ENCODE measurements at regions not wholly inside any gene's neighbourhood (a gene's known extent, or its start where the extent isn't known, plus 50 kb on each side); places are given as distances from the start of the nearest gene placed in this dataset.

DNA sequence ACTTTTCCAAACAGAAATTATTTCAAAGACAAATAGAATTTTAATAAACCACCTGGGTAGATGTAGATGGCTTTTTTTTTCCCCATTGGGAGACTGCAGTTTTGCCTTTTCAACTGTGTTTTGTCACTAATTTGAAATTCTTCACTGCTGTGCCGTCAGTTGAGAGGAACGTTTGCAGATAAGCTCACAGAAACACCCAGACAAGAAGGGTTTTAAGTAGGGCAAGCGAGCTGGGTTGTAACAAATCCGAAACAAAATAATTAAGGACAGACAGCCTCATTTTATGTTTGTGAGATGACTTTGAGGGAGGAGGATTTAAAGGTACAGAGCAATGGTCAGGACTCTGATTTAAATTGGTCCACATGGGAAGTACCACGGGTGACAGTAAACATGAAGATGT is 155.1 kb upstream of the NTRK2 start:
- Histone ChIP-seq H3K27me3 (ENCODE audit: control insufficient read depth, insufficient read depth, low read length) (no peaks in the 10 kb centered on the region), H2BK15ac (ENCODE audit: low read depth, low read length) (no peak overlapping the region), H3K9me1 (ENCODE audit: insufficient read depth, low read length) (no peaks in the 10 kb centered on the region), H3K27ac (ENCODE audit: insufficient read depth, low read length) (no peak overlapping the region), H2BK120ac (ENCODE audit: low read depth, low read length) (no peak overlapping the region), H3K36me3 (ENCODE audit: control insufficient read depth, insufficient read depth, low read length) (no peaks in the 10 kb centered on the region), H4K20me1 (ENCODE audit: insufficient read depth, low read length) (no peaks in the 10 kb centered on the region), H3K9ac (ENCODE audit: low read depth, low read length) (no peak overlapping the region), H4K5ac (ENCODE audit: low read depth, low read length) (no peak overlapping the region), H4K91ac (ENCODE audit: insufficient read depth, low read depth, low read length) (no peak overlapping the region), H2BK5ac (ENCODE audit: low read depth, low read length, poor library complexity, severe bottlenecking) (no peak overlapping the region), H2BK20ac (ENCODE audit: low read depth, low read length) (no peak overlapping the region), H2AK5ac (ENCODE audit: low read depth, low read length) (no peak overlapping the region), H2AFZ (replicated peaks; ENCODE audit: low read length, poor library complexity) (no peak overlapping the region), H3K14ac (replicated peaks; ENCODE audit: low read depth, low read length) (no peak overlapping the region), H3K4me3 (ENCODE audit: insufficient read depth, low read depth, low read length) (no peak overlapping the region), H3K4ac (ENCODE audit: low read depth, low read length) (no peak overlapping the region), H4K8ac (ENCODE audit: low read depth in 2 of 2, low read length in 2 of 2) (no peak overlapping the region), H3K56ac (ENCODE audit: extremely low read depth, insufficient read depth, low read length) (no peak overlapping the region), H3K79me1 (ENCODE audit: low read depth in 1 of 2, low read length in 2 of 2) (no peaks in the 10 kb centered on the region), H2AK9ac (replicated peaks; ENCODE audit: low read depth, low read length, poor library complexity) (no peak overlapping the region), H3K9me3 (ENCODE audit: control insufficient read depth, insufficient read depth, low read length) (peaks cover 4% of the 10 kb centered on the region), H3K4me1 (ENCODE audit: control insufficient read depth, insufficient read depth, low read length) (no peaks in the 10 kb centered on the region), H3K18ac (ENCODE audit: low read depth, low read length) (no peak overlapping the region), H3K23ac (ENCODE audit: low read depth, low read length) (no peak overlapping the region), H3K4me2 (ENCODE audit: low read depth, low read length) (no peak overlapping the region)
- BruUV-seq (replicated peaks): no TSS peak
- no peak for DNase-seq
- POLR2A ChIA-PET (ENCODE audit: unreplicated experiment): no interaction called here
- dilution Hi-C loops (cut with HindIII; ENCODE audit: low sequenced_read_pairs, unreplicated experiment) (no loop called here), in situ Hi-C loops (cut with MboI; ENCODE audit: low sequenced_read_pairs) (no loop called here), intact Hi-C loops (cut with micrococcal nuclease) (no loop called here)
- CTCF ChIA-PET: no interaction called here
- TF ChIP-seq SMC3 (IDR thresholded peaks at IDR 0.05; ENCODE audit: low read depth, low read length) (no peak), MAZ (IDR thresholded peaks at IDR 0.05; ENCODE audit: borderline replicate concordance, low read depth, low read length) (no peak), CEBPB (IDR thresholded peaks at IDR 0.05; ENCODE audit: low read depth, low read length) (no peak), RCOR1 (IDR thresholded peaks at IDR 0.05; ENCODE audit: insufficient replicate concordance, low read length) (no peak), RAD21 (IDR thresholded peaks at IDR 0.05; ENCODE audit: low read length) (no peak), NFE2L2 (IDR thresholded peaks at IDR 0.05; ENCODE audit: low read depth, low read length) (no peak), MXI1 (IDR thresholded peaks at IDR 0.05; ENCODE audit: borderline replicate concordance, low read depth, low read length) (no peak), RFX5 (IDR thresholded peaks at IDR 0.05; ENCODE audit: low read depth, low read length) (no peak), FOS (IDR thresholded peaks at IDR 0.05; ENCODE audit: low read depth, low read length) (no peak), BHLHE40 (IDR thresholded peaks at IDR 0.05; ENCODE audit: low read depth, low read length) (no peak), USF2 (IDR thresholded peaks at IDR 0.05; ENCODE audit: low read depth, low read length) (no peak)
- TF ChIP-seq, protein P1, sequence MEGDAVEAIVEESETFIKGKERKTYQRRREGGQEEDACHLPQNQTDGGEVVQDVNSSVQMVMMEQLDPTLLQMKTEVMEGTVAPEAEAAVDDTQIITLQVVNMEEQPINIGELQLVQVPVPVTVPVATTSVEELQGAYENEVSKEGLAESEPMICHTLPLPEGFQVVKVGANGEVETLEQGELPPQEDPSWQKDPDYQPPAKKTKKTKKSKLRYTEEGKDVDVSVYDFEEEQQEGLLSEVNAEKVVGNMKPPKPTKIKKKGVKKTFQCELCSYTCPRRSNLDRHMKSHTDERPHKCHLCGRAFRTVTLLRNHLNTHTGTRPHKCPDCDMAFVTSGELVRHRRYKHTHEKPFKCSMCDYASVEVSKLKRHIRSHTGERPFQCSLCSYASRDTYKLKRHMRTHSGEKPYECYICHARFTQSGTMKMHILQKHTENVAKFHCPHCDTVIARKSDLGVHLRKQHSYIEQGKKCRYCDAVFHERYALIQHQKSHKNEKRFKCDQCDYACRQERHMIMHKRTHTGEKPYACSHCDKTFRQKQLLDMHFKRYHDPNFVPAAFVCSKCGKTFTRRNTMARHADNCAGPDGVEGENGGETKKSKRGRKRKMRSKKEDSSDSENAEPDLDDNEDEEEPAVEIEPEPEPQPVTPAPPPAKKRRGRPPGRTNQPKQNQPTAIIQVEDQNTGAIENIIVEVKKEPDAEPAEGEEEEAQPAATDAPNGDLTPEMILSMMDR (conservative IDR thresholded peaks at IDR 0.05; ENCODE audit: low read depth, low read length): no peak
- TF ChIP-seq, protein P2, sequence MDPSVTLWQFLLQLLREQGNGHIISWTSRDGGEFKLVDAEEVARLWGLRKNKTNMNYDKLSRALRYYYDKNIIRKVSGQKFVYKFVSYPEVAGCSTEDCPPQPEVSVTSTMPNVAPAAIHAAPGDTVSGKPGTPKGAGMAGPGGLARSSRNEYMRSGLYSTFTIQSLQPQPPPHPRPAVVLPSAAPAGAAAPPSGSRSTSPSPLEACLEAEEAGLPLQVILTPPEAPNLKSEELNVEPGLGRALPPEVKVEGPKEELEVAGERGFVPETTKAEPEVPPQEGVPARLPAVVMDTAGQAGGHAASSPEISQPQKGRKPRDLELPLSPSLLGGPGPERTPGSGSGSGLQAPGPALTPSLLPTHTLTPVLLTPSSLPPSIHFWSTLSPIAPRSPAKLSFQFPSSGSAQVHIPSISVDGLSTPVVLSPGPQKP (IDR thresholded peaks at IDR 0.05; ENCODE audit: borderline replicate concordance, low read depth, low read length): no peak
- WGBS, 2 experiments (ENCODE audit: extremely low coverage in 2 of 2, insufficient read length in 1 of 2): 19% methylated on average over 2 of the region's 5 CpGs; no CpG with 5 or more reads in 1 of the 2 experiments
- no peak for ATAC-seq (ENCODE audit: low read depth)

Measured in IMR-90 (cell line).